ENCODE measurements at regions not wholly inside any gene's neighbourhood (a gene's known extent, or its start where the extent isn't known, plus 50 kb on each side); places are given as distances from the start of the nearest gene placed in this dataset.

GRCh38 chr11:10358696-10359095 is 53.8 kb downstream of the ADM start:
- no peak for DNase-seq (ENCODE audit: low read depth)

- DNase-seq (ENCODE audit: low read depth), result no peak
Observed at GRCh38 chr11:10359171-10359570, 54.3 kb downstream of the ADM start.

DNA sequence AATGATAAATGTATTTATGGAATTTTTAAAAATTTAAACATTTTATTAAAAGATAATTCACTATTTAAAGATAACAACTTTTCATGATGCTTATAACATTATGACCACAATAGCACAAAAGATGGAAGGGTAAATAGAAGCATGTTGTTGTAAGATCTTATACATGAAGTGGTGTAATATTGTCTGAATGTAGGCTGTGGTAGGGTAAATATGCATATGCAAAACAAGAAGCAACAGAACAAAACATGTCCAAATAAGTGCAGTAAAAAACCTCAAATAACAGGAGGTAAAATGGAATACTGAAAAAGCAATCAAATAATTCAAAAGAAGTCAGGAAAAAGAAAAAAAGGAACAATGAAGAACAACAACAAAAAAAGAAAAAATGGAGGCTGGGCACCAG is 56.0 kb downstream of the ADM start:
- DNase-seq (ENCODE audit: low read depth), result no peak

GRCh38 chr11:10365045-10365444 is 60.2 kb downstream of the ADM start:
- no peak for DNase-seq (ENCODE audit: low read depth)

GRCh38 chr11:10366568-10367331 is 61.9 kb downstream of the ADM start:
- peak; percentile 20 for DNase-seq (ENCODE audit: low read depth)

DNA sequence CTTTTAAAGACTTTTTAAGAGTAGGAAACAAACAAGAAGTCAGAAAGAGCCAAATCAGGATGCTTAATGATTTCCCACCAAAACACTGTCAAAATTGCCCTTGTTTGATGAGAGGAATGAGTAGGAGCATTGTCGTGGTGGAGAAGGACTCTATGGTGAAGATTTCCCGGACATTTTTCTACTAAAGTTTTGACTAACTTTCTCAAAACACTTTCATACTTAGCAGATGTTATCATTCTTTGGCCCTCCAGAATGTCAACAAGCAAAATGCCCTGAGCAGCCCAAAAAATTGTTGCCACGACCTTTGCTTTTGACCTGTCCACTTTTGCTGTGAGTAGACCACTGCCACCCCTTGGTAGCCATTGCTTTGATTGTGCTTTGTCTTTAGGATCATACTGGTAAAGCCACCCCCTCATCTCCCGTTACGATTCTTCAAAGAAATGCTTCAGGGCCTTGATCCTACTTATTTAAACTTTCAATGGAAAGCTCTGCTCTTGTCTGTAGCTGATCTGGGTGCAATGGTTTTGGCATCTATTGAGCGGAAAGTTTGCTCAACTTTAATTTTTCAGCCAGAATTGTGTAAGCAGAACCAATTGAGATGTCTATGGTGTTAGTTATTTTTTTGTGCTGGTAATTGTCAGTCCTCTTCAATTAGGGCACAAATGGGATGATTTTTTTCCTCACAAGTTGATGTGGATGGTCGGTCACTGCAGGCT is 67.2 kb downstream of the ADM start:
- DNase-seq (ENCODE audit: low read depth), result no peak

GRCh38 chr11:10373340-10373739 is 68.5 kb downstream of the ADM start:
- DNase-seq (ENCODE audit: low read depth), result no peak

DNA sequence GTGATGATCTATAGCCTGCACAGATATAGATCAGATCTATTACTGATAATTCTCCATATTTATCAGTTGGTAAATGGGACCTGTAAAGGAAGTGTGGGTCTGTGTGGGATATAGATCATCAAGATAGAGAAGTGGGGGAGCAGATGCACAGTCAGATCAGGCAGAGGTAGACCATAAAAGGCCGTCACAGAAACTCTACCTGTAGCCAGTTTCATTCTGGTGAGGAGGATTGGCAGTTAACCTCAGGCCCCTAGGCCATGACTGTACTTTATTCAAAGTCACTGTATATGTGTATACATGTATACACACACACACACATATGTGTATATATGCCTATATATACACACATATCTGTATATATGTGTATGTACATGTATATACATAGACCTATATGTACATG is 69.1 kb downstream of the ADM start:
- no peak for DNase-seq (ENCODE audit: low read depth)

GRCh38 chr11:10374386-10374785 is 69.5 kb downstream of the ADM start:
- DNase-seq (ENCODE audit: low read depth), result no peak

- DNase-seq (ENCODE audit: low read depth), result no peak
Observed at GRCh38 chr11:10375280-10375971, 70.6 kb downstream of the ADM start.

DNA sequence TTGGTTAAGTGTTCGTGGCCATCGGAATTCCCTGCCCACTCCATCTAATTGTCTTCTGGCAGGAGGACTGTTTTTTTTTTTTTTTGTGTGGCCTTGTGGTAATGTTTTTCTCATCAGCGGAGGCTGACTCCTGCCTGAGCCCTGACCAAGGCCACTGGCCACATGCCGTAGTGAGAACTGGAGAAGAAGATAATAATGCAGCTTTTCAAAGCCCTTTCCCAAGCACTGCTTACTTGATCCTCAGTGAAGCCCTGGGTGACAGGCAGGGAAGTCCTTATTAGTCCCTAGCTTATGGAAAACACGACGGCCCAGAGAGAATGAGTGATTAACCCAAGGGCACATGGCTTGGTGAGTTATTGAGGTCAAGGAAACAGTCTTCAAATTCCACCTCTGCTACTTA is 71.2 kb downstream of the ADM start:
- DNase-seq (ENCODE audit: low read depth), result no peak

GRCh38 chr11:10377183-10377582 is 72.3 kb downstream of the ADM start:
- DNase-seq (ENCODE audit: low read depth), result no peak

- DNase-seq (ENCODE audit: low read depth), result no peak
Observed at GRCh38 chr11:10378362-10378761, 73.5 kb downstream of the ADM start.

GRCh38 chr11:10379022-10379421 is 74.1 kb downstream of the ADM start:
- no peak for DNase-seq (ENCODE audit: low read depth)

DNA sequence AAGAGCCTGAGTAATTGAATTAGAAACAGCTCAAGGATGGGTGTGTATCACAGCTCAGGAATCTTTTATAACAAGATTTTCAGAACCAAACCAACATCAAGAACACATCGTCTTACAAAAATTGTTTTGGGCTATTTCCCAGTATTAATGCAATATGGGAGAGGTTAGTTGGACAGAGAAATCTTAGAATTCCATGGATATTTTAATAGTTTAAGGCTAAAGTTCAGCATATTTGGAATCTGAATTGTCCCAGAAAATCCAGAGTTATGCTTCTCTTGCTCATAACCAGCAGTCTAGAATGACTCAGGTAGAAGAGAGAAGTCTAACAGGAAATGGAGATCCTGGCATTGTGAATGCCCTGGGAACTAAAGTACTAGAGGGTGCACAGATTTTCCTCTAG is 74.6 kb downstream of the ADM start:
- no peak for DNase-seq (ENCODE audit: low read depth)

DNA sequence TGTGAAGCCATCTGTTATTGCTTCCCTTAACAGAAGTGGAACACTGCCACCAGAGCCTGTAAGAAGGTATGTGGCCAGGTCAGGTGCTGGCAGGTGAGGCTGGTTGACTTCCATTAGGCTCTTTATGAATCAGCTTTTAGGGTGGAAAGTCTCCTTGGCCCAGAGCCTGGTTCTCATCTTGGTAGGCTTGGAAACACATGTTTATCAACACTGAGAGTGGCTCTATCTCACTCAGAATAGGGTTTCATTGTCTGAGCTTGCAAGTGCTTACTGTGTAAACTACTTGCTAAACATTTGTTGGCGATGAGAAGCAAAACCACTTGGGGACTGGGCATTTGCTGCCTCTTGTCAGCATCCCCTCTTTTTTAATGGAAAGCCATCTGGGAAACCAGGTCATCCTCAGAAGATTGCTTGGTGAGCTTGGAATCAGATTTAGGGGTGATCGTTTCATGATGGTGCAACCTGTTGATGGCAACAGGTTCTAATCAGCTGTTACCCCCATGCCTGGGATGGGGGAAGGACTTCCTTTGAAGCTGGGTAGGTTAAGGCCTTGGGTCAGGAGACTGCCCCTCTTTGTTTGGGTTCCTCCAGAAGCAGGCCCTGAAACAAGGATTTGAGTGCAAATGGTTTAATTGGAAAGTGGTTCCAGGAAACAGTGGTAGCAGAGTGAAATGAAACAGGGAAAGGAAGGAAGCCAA is 75.0 kb upstream of the AMPD3 start:
- no peak for DNase-seq (ENCODE audit: low read depth)

DNA sequence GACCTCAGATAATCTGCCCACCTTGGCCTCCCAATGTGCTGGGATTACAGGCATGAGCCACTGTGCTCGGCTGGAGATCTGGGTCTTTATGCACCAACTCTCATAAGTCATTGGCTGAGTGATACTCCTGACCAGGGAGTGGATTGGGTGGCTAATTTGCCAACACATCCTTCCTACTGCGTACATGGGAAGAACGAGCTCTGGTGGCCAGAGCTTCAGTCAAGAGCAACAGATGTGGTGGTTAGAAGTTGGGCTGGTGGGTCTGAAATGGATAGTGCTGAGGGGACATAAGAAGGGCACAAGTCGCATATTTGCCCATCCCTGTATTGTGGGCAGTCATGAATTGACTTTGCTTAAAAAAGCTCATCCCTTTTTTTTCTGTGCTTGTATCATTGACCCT is 74.1 kb upstream of the AMPD3 start:
- DNase-seq (ENCODE audit: low read depth), result no peak

- no peak for DNase-seq (ENCODE audit: low read depth)
Observed at GRCh38 chr11:10381736-10382135, 73.3 kb upstream of the AMPD3 start.

DNA sequence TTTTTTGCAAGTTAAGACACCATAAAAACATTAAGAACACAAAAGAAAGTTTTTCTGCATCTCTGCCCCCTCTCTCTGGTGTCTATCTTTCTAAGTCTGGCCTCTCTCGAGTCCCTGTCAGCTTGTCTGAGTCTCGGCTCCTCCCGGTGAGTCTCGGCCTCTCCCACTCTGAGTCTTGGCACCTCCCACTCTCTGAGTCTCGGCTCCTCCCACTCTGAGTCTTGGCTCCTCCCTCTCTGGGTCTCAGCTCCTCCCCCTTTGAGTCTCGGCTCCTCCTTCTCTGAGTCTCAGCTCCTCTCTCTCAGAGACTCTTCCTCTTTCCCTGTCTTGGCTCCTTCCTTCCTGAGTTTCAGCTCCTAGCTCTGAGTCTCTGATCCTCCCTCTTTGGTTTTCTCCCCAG is 72.5 kb upstream of the AMPD3 start:
- no peak for DNase-seq (ENCODE audit: low read depth)

GRCh38 chr11:10385696-10386095 is 69.4 kb upstream of the AMPD3 start:
- DNase-seq (ENCODE audit: low read depth), result no peak

DNA sequence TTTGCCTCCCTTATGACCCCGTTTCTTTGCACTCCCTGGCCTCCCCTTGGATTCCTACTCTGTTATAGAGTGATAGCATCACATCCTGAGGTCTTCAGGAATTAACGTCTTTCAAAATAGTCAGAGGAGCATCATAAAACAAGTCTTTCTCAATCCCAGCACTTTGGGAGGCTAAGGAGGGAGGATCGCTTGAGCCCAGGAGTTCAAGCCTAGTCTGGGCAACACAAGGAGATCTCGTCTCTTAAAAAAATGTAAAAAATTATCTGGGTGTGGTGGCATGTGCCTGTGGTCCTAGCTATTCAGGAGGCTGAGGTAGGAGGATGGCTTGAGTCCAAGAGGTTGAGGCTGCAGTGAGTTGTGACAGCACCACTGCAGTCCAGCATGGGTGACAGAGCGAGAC is 68.7 kb upstream of the AMPD3 start:
- DNase-seq (ENCODE audit: low read depth), result no peak

DNA sequence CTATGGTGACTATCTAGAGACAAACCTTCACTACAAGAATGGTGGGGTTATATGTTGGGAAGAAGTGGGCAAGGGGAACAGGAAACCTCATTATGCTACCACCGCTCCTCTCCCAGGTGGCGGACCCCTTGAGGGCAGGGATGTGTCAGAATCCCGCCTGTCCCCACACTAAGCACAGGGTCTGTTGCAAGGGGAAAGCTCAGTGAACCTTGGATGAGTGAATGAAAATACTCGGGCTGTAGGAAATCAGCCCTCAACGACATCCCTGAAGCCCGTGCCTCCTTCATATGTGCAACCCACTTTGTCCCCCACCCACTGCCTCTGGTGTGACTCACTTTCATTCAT is 68.2 kb upstream of the AMPD3 start:
- no peak for DNase-seq (ENCODE audit: low read depth)
